HG02610 (cell line): ENCODE measurements at regions not wholly inside any gene's neighbourhood (a gene's known extent, or its start where the extent isn't known, plus 50 kb on each side); places are given as distances from the start of the nearest gene placed in this dataset.

Experiments
- ATAC-seq: cut with Tn5 transposase; IDR thresholded peaks from one replicate; pipeline ENCODE4 v1.9.1; 2021; ENCODE audit warnings: mild to moderate bottlenecking, moderate library complexity; ENCODE audit not compliant: unreplicated experiment

DNA sequence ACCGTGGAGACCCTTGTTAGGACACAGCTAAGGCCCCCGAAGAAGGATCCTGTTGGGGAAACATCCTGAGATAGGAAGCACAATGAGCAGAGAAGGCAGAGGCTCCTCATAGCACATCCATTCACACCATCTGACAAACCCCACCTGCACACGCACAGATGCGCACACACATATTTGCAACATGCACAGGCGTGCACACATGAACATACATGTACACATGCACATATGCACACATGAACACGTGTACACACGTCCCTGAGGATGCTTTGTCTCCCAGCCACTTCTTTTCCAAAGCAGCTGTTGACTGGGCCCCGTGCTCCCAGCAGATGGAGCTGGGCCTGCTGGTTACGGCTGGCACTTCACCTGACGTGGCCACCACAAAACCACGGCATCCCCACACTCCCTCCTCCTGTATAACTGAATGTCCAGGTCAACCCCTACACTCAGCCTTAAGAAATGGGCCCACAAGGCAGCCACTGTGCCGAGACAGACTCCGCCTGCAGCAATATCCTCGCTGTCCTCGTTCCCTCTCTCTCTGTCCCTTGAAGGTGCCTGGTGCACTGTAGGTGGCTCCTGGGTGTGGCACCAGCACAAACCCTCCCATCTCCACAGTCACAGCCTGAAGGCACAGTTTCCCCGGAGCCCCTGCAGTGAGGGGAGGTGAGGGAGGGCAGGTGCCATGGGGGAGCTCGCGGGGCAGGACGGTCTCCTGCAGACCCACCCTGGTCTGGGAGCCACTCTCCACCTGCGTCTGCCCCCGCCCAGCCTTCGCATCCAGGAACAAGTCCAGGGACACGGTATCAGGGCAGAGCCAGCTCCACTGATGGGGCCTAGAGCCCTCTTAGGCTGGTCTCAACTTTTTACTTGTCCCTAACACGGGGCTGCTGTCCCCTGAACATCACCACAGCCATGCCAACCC lies 183.0 kb downstream of the RBFOX3 start:
- ATAC-seq = no peak

DNA sequence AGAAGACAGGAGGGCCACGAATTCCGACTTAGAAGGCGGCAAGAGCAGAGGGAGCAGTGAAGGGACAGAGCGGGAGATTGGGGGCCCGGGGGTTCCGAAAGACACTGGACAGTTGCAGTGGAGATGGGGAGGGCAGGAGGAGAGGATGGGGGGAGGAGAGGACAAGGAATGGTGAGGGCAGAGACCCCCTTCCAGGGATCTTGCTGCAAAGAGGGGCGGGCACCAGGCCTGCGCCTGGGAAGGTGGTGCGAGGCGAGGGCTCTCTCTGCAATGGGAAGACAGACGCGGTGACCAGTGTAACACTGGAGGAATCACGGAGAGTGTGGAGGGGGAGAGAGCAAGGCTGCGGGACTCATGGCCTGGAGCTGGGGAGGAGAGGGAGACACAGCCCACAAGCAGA lies 185.2 kb downstream of the RBFOX3 start:
- ATAC-seq = no peak

DNA sequence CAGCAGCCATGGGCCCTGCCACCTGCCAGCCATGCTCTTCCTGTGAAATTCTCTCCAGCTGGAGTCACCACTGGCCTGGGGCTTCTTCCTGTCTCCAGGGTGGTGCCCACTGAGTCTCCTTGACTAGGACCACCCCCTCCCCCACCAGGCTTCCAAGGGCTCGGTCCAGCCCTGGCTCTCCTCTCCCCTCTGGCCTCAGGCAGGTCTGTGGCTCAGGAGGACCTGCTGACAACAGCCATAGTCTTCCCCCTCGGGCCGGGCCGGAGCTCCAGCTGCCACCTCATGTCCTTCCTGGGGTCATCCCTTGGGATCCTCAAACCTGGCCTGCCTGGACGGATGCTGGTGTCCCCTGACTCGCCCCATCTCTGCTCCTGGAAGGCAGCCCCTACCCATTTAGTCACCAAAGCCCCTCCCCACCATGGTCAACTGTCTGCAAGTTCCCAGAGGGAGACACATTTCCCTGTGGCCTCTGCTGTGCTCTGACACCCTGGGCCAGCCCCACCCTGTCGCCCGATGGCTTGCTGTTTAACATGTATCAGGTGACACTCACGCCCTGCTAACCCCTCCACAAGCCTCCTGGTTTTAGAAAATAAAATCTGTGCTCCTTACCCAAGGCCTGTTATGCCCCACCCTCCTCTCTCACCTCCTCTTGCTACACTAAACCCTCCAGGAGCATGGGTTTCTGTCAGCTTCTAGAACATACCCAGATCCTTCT lies 186.2 kb downstream of the RBFOX3 start:
- ATAC-seq = no peak

GRCh38 chr17:79423811-79424465 lies 186.9 kb downstream of the RBFOX3 start:
- no peak for ATAC-seq

DNA sequence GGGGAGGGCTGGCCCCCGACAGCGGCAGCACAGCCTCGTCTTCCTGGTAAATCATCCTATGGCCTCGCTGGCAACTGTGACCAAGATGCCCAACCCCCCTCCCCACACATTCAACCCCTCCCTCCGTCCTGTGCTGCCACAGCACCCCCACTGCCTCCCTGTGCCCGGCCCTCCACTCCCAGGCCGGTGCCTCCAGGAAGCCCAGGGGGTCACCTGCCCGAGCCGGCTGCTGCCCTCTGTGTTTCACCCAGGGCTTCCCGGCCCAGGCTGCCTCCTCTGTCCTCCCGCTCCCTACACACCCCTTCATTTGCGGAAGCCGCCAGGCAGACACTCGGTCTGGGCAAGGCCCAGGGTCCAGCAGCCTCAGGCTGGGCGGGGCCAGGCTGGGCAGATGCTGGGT lies 188.6 kb downstream of the RBFOX3 start:
- ATAC-seq = no peak

DNA sequence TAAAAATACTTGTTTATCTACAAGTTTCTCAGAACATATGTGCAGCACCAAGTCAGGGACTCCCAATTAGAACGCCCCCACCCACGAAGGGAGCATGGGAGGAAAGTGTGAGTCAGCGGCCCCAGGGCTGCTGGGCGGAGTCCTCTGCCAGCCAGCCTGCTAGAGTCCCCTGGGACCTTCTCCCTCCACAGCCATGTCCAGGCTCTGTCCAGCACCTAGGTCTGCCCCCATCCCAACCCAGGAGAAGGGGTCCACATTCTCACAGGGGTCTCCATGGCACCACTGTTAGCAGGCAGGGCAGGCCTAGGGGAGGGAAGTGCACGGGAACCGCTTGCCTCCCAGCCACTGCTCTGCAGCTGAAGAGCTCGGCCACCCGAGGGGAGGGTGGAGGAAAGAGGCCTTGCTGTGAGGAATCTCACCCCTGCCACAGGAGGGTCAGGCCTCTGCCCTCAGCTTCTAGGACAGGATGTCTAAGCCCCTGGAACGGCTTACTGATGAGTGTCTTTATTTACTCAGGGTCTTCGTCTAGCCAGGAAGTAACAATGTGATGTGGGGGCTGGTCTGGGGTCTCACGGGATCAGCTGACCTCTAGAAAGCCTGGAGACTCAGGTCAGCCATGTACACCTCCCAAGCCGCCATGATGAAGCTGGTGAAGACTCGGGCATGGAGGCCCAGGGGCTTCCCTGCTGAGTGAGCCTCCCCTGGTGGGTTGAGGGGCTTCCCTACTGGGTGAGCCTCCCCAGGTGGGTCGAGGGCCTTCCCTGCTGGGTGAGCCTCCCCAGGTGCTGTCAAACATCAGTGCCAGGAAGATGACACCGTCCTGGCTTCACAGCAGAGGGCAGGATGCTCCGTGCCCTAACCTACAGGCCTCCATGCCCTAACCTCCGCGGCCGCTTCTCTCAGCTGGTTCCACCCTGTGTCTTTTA lies 190.3 kb downstream of the RBFOX3 start:
- ATAC-seq = no peak

GRCh38 chr17:79417476-79417988 lies 193.3 kb downstream of the RBFOX3 start:
- ATAC-seq = no peak

- ATAC-seq = no peak
Observed at GRCh38 chr17:79415909-79416308, 194.9 kb downstream of the RBFOX3 start.

DNA sequence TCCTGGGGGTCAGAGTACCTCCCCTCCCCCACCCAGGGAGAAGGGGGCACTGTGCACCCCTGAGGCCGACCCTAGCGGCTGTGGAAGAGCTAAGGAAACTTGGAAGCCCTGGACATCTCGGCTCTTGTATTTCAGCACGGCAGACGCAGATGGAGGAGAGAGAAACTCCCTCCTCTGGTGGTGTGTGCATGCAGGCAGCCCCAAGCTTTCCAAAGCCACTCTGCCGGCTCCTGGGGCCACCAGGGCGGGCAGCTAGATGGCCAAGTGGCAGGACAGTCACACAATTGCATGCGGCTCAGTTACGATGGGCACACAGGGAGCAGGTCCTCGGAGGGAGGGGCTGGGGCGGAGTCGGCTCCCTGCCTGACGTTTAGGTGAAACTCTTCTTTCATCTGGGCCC lies 195.5 kb downstream of the RBFOX3 start:
- ATAC-seq = no peak

DNA sequence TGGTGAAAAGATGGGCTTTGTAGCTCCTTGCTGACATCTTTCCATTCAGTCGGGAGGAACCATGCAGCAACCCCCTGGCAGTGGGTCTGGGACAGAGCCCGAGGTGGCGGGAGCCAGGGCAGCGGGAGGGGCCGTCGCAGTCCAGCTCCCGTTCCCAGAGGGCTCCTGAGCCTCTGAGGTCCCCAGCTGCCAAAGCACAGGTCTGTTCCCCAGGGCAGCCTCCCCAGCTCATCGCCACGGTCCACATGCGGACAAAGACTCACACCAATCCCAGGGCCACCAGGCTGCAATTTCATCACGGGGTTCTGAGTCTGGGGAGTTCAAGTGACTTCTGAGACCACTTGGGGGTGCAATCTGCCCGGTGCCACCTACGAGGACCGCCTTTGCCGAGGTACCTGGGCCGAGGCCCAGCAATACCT lies 196.0 kb downstream of the RBFOX3 start:
- ATAC-seq = no peak

- ATAC-seq = no peak
Observed at GRCh38 chr17:79414063-79414792, 196.6 kb downstream of the RBFOX3 start.

DNA sequence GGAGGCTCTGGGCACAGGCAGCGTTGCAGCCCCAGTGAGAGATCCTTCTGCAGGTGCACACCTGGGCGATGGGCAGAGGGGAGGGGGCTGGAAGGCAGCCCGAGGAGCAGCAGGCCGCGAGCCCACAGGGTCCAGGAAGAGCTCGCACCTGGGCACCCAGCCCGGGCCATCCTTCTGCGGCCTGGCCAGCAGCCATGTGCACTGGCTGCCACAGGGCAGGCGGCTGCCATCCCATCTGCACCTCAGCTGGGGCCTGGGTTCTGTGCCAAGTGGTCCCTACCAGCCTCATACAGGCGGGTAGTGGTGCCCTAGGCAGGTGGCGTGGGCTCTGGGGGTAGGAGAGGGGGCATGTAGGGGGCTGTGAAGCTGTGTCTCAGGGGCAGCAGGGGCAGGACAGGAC lies 197.2 kb downstream of the RBFOX3 start:
- no peak for ATAC-seq

GRCh38 chr17:79412886-79413390 lies 197.9 kb downstream of the RBFOX3 start:
- ATAC-seq = no peak

GRCh38 chr17:79412110-79412509 lies 198.7 kb downstream of the RBFOX3 start:
- ATAC-seq = no peak

- ATAC-seq = no peak
Observed at GRCh38 chr17:79411419-79411818, 199.4 kb downstream of the RBFOX3 start.

GRCh38 chr17:79410681-79411080 lies 200.2 kb downstream of the RBFOX3 start:
- ATAC-seq = no peak

DNA sequence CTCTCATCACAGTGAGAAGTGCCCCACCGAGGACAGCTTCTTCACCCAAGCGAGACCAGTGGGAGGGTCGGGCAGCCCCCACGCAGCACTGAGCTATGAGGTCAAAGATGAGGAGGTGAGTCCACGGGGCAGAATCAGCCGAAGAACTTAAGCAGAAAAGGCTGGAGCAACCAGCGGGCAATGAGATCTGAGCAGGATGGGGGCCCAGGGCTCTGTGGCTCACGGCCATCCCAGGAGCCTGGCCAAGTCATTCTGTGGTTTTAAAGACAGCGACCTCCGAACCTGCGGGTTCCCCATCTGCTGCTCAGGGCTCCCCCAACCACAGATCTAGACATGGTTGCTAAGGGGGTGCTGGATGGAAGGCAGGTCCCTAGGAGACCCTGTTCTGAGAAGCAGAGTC lies 202.6 kb downstream of the RBFOX3 start:
- ATAC-seq = no peak

DNA sequence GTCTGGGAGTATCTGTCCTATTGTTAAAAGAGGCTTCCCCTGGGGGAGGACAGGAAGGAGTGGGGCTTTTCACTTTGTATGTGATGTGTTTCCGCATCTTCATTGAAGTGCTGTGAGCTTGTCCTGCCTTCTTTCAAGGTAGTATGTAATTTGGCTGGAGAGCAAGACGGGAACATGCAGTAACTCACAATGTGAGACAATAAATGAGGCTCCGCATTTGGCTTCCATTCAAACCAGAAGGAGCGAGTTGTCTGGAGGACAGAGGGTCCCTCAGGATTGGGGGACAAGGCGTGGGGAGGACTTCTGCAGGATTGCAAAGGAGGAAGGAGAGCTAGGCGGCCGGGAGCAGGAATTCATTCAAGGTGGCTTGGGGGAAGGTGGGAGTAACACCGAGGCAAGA lies 203.5 kb downstream of the RBFOX3 start:
- ATAC-seq = no peak

- ATAC-seq = no peak
Observed at GRCh38 chr17:79406316-79406715, 204.5 kb downstream of the RBFOX3 start.
